ENCODE measurements at regions not wholly inside any gene's neighbourhood (a gene's known extent, or its start where the extent isn't known, plus 50 kb on each side); places are given as distances from the start of the nearest gene placed in this dataset.

- no peak overlapping the region for H3K27ac ChIP-seq
- 93 to 98% methylated on average over 3 of the region's 3 CpGs for WGBS, 2 donors
- TF ChIP-seq, protein P1, sequence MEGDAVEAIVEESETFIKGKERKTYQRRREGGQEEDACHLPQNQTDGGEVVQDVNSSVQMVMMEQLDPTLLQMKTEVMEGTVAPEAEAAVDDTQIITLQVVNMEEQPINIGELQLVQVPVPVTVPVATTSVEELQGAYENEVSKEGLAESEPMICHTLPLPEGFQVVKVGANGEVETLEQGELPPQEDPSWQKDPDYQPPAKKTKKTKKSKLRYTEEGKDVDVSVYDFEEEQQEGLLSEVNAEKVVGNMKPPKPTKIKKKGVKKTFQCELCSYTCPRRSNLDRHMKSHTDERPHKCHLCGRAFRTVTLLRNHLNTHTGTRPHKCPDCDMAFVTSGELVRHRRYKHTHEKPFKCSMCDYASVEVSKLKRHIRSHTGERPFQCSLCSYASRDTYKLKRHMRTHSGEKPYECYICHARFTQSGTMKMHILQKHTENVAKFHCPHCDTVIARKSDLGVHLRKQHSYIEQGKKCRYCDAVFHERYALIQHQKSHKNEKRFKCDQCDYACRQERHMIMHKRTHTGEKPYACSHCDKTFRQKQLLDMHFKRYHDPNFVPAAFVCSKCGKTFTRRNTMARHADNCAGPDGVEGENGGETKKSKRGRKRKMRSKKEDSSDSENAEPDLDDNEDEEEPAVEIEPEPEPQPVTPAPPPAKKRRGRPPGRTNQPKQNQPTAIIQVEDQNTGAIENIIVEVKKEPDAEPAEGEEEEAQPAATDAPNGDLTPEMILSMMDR (IDR thresholded peaks at IDR 0.05) = no peak
- TF ChIP-seq POLR2A (IDR thresholded peaks at IDR 0.05) = no peak
- intact Hi-C loops (cut with DNase I) = no loop called here
- no peaks in the 10 kb centered on the region for H3K27me3 ChIP-seq
- no peaks in the 10 kb centered on the region for H3K36me3 ChIP-seq
- H3K9me3 ChIP-seq = no peaks in the 10 kb centered on the region
- H3K4me1 ChIP-seq = no peaks in the 10 kb centered on the region
- no peak for DNase-seq
- H3K4me3 ChIP-seq (replicated peaks in 1 of 3) = no peak overlapping the region
Measured at GRCh38 chr2:195001924-195002323, 655.1 kb upstream of the SLC39A10 start.

GRCh38 chr2:194999771-195000170, 657.3 kb upstream of the SLC39A10 start:
- no peak for DNase-seq
- Histone ChIP-seq H3K27ac (no peak overlapping the region), H3K4me1 (no peaks in the 10 kb centered on the region), H3K4me3 (replicated peaks in 1 of 3) (no peak overlapping the region), H3K9me3 (no peaks in the 10 kb centered on the region), H3K27me3 (no peaks in the 10 kb centered on the region), H3K36me3 (no peaks in the 10 kb centered on the region)
- TF ChIP-seq, protein P1 (IDR thresholded peaks at IDR 0.05) = no peak
- TF ChIP-seq POLR2A (IDR thresholded peaks at IDR 0.05) = no peak
- WGBS, 2 donors = 58 to 60% methylated on average over 4 of the region's 4 CpGs
- intact Hi-C loops (cut with DNase I) = no loop called here

- DNase-seq = no peak
- Histone ChIP-seq H3K27me3 (no peaks in the 10 kb centered on the region), H3K9me3 (no peaks in the 10 kb centered on the region), H3K4me1 (no peaks in the 10 kb centered on the region), H3K36me3 (no peaks in the 10 kb centered on the region), H3K27ac (no peak overlapping the region), H3K4me3 (replicated peaks in 1 of 3) (no peak overlapping the region)
- no peak for TF ChIP-seq POLR2A (IDR thresholded peaks at IDR 0.05)
- TF ChIP-seq, protein P1 (IDR thresholded peaks at IDR 0.05) = no peak
- 75 to 86% methylated on average over 2 of the region's 2 CpGs for WGBS, 2 donors
- intact Hi-C loops (cut with DNase I) = no loop called here
Measured at GRCh38 chr2:194992648-194993047, 664.4 kb upstream of the SLC39A10 start.

DNA sequence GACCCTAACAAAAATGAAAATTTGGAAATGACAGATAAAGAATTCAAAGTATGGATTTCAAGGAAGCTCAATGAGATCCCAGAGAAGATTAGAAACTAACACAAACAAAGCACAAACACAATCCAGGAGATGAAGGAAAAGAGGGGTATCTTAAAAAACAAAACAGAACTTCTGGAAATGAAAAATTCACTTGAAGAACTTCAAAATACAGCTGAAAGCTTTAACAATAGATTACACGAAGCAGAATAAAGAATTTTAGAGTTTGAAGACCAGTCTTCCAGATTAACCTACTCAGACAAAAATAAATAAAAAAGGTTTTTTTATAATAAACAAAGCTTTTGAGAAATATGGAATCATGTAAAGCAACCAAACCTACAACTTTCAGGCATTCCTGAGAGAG, 671.8 kb upstream of the SLC39A10 start:
- Histone ChIP-seq H3K27ac (no peak overlapping the region), H3K9me3 (no peaks in the 10 kb centered on the region), H3K36me3 (no peaks in the 10 kb centered on the region), H3K4me1 (no peaks in the 10 kb centered on the region), H3K4me3 (replicated peaks in 1 of 3) (no peak overlapping the region), H3K27me3 (no peaks in the 10 kb centered on the region)
- WGBS, 2 donors = 63 to 76% methylated on average over 1 of the region's 1 CpG
- TF ChIP-seq, protein P1 (IDR thresholded peaks at IDR 0.05) = no peak
- TF ChIP-seq POLR2A (IDR thresholded peaks at IDR 0.05) = no peak
- intact Hi-C loops (cut with DNase I) = no loop called here
- DNase-seq = no peak

GRCh38 chr2:194962254-194962653, 694.8 kb upstream of the SLC39A10 start:
- Histone ChIP-seq H3K27ac (no peak overlapping the region), H3K4me3 (replicated peaks in 1 of 3) (no peak overlapping the region), H3K9me3 (no peaks in the 10 kb centered on the region), H3K36me3 (no peaks in the 10 kb centered on the region), H3K27me3 (no peaks in the 10 kb centered on the region), H3K4me1 (no peaks in the 10 kb centered on the region)
- intact Hi-C loops (cut with DNase I) = no loop called here
- TF ChIP-seq, protein P1 (IDR thresholded peaks at IDR 0.05) = no peak
- no peak for TF ChIP-seq POLR2A (IDR thresholded peaks at IDR 0.05)
- 90 to 91% methylated on average over 4 of the region's 4 CpGs for WGBS, 2 donors
- DNase-seq = no peak
